ENCODE measurements at regions not wholly inside any gene's neighbourhood (a gene's known extent, or its start where the extent isn't known, plus 50 kb on each side); places are given as distances from the start of the nearest gene placed in this dataset.

- FAIRE-seq = no peak
- TF ChIP-seq CTCF (IDR thresholded peaks at IDR 0.05; ENCODE audit: borderline replicate concordance, extremely low read depth, insufficient read depth) = no peak
- DNase-seq = no peak
- no peaks in the 10 kb centered on the region for H3K9me3 ChIP-seq (ENCODE audit: control insufficient read depth in 2 of 3, insufficient read depth in 1 of 3, low read length in 3 of 3)
- intact Hi-C loops (cut with DNase I) = no loop called here
- no peak overlapping the region for H3K4me3 ChIP-seq (ENCODE audit: low read length in 3 of 3)
- no peaks in the 10 kb centered on the region for H3K27me3 ChIP-seq (ENCODE audit: control insufficient read depth, insufficient read depth, low read length)
- no peak overlapping the region for H3K9ac ChIP-seq (ENCODE audit: low read length in 3 of 3)
- H3K36me3 ChIP-seq (ENCODE audit: control insufficient read depth in 2 of 3, insufficient read depth in 3 of 3, low read length in 3 of 3) = no peaks in the 10 kb centered on the region
- H3K4me1 ChIP-seq (ENCODE audit: control insufficient read depth in 2 of 3, insufficient read depth in 2 of 3, low read depth in 1 of 3, low read length in 3 of 3) = no peaks in the 10 kb centered on the region
- H3K27ac ChIP-seq (ENCODE audit: low read depth in 2 of 2, low read length in 2 of 2) = no peak overlapping the region
Observed at GRCh38 chr11:88424881-88425280, 87.3 kb upstream of the CTSC start.

DNA sequence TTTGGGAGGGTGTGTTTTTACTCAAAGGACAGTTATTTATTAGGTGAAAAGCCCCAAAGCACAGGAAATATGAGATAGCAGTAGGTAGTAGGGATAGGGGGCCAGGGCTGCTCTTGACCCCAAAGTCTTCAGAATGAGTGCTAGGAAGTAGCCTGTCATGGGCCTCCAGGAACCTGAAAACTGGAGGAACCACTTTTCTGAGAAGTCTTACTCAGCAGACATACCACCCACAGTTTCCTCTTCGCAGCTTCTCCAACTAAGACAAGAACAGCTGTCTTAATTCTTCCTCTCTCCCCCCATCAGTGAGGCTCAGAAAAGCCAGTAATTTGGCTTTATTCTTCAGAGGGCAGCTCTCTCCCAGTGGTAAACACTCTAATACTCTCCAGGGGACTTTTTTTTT, 84.0 kb upstream of the CTSC start:
- intact Hi-C loops (cut with DNase I) = no loop called here
- FAIRE-seq = no peak
- H3K9ac ChIP-seq (ENCODE audit: low read length in 3 of 3) = no peak overlapping the region

GRCh38 chr11:88420165-88420791, 82.7 kb upstream of the CTSC start:
- no peak for TF ChIP-seq CTCF (IDR thresholded peaks at IDR 0.05; ENCODE audit: borderline replicate concordance, extremely low read depth, insufficient read depth)
- intact Hi-C loops (cut with DNase I) = no loop called here
- H3K9me3 ChIP-seq (ENCODE audit: control insufficient read depth in 2 of 3, insufficient read depth in 1 of 3, low read length in 3 of 3) = no peaks in the 10 kb centered on the region
- no peak overlapping the region for H3K27ac ChIP-seq (ENCODE audit: low read depth in 2 of 2, low read length in 2 of 2)
- no peaks in the 10 kb centered on the region for H3K27me3 ChIP-seq (ENCODE audit: control insufficient read depth, insufficient read depth, low read length)
- no peak overlapping the region for H3K4me3 ChIP-seq (ENCODE audit: low read length in 3 of 3)
- H3K4me1 ChIP-seq (ENCODE audit: control insufficient read depth in 2 of 3, insufficient read depth in 2 of 3, low read depth in 1 of 3, low read length in 3 of 3) = no peaks in the 10 kb centered on the region
- DNase-seq (no peak), FAIRE-seq (no peak)
- H3K9ac ChIP-seq (ENCODE audit: low read length in 3 of 3) = no peak overlapping the region
- H3K36me3 ChIP-seq (ENCODE audit: control insufficient read depth in 2 of 3, insufficient read depth in 3 of 3, low read length in 3 of 3) = no peaks in the 10 kb centered on the region

More for the DNA sequence above, 84.0 kb upstream of the CTSC start:
- H3K27me3 ChIP-seq (ENCODE audit: control insufficient read depth, insufficient read depth, low read length) = no peaks in the 10 kb centered on the region
- no peak overlapping the region for H3K4me3 ChIP-seq (ENCODE audit: low read length in 3 of 3)
- H3K27ac ChIP-seq (ENCODE audit: low read depth in 2 of 2, low read length in 2 of 2) = no peak overlapping the region
- H3K36me3 ChIP-seq (ENCODE audit: control insufficient read depth in 2 of 3, insufficient read depth in 3 of 3, low read length in 3 of 3) = no peaks in the 10 kb centered on the region
- no peaks in the 10 kb centered on the region for H3K9me3 ChIP-seq (ENCODE audit: control insufficient read depth in 2 of 3, insufficient read depth in 1 of 3, low read length in 3 of 3)
- DNase-seq = peak in 1 of 5 donors; percentile 60
- TF ChIP-seq CTCF (IDR thresholded peaks at IDR 0.05; ENCODE audit: borderline replicate concordance, extremely low read depth, insufficient read depth) = no peak
- no peaks in the 10 kb centered on the region for H3K4me1 ChIP-seq (ENCODE audit: control insufficient read depth in 2 of 3, insufficient read depth in 2 of 3, low read depth in 1 of 3, low read length in 3 of 3)

DNA sequence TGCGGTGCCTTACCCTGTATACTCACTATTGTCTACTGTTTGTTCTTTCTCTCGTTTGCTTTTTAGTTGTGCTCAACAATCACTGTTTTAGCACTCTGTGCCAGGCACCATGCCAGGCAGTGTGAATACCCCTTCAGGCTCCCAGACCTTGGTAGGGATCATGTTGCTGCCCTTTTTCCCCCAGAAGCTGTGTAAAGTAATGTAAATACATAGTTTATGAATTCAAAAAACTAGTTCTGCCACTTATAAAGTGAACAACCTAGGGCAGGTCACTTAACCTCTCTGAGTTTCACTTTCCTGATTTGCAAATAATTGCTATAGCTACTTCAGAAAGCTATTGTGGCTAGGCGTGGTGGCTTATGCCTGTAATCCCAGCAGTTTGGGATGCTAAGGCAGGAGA, 81.0 kb upstream of the CTSC start:
- DNase-seq = no peak
- Histone ChIP-seq H3K9ac (ENCODE audit: low read length in 3 of 3) (no peak overlapping the region), H3K27ac (ENCODE audit: low read depth in 2 of 2, low read length in 2 of 2) (no peak overlapping the region), H3K4me1 (ENCODE audit: control insufficient read depth in 2 of 3, insufficient read depth in 2 of 3, low read depth in 1 of 3, low read length in 3 of 3) (peaks cover 0 to 2% (median 0%) of the 10 kb centered on the region in 3 donors), H3K36me3 (ENCODE audit: control insufficient read depth in 2 of 3, insufficient read depth in 3 of 3, low read length in 3 of 3) (no peaks in the 10 kb centered on the region), H3K4me3 (ENCODE audit: low read length in 3 of 3) (no peak overlapping the region), H3K27me3 (ENCODE audit: control insufficient read depth, insufficient read depth, low read length) (no peaks in the 10 kb centered on the region), H3K9me3 (ENCODE audit: control insufficient read depth in 2 of 3, insufficient read depth in 1 of 3, low read length in 3 of 3) (no peaks in the 10 kb centered on the region)
- no peak for TF ChIP-seq CTCF (IDR thresholded peaks at IDR 0.05; ENCODE audit: borderline replicate concordance, extremely low read depth, insufficient read depth)
- intact Hi-C loops (cut with DNase I) = no loop called here
- no peak for FAIRE-seq
